Bronchial epithelial cell (primary cell): ENCODE measurements at regions not wholly inside any gene's neighbourhood (a gene's known extent, or its start where the extent isn't known, plus 50 kb on each side); places are given as distances from the start of the nearest gene placed in this dataset.

Source experiments
- DNase-seq: peaks from one replicate; pipeline ENCODE4 v3.0.0-alpha.2; 2010; ENCODE audit warnings: low read depth
- FAIRE-seq: peaks from 2 replicates; lab custom pipeline; 2011; peaks lifted over from hg19 to GRCh38; lab: Jason Lieb, UNC
- H3K27me3 ChIP-seq: 2 replicates; pipeline ENCODE4 v1.5.1; 2011; ENCODE audit warnings: low read length; ENCODE audit not compliant: control insufficient read depth, insufficient read depth
- H3K36me3 ChIP-seq: 2 replicates; pipeline ENCODE4 v1.5.1; 2011; ENCODE audit warnings: low read length; ENCODE audit not compliant: control insufficient read depth, insufficient read depth
- H3K4me3 ChIP-seq: 2 replicates; pipeline ENCODE4 v1.5.1; 2011; ENCODE audit warnings: mild to moderate bottlenecking, low read depth, low read length, control low read depth
- CTCF ChIP-seq: IDR thresholded peaks from 2 replicates; pipeline ENCODE4 v1.5.1; 2011; ENCODE audit warnings: mild to moderate bottlenecking, moderate library complexity, low read length, control low read depth, inconsistent platforms; ENCODE audit not compliant: insufficient read depth, severe bottlenecking

DNA sequence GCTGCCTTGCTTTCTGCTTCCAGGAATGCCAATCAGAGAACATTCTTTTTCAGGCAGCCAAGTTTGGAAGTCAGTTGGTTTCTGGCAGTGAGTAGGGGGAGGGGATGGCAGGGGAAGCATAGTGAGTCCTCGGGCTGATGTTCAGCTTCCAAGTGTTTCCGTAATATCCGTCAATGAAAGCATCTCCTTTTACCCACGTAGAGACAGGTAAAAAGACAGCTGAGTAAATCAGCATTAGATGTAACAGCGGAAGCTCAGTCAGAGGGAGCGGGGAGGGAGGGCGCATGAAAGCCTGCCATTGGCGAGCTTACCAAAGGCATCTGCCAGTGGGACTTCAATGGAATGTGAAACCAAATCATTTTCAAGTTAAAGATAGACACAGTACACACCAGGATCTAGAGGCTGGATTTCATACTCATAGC is 117.1 kb upstream of the DTNA start:
- H3K27me3 ChIP-seq, result no peaks in the 10 kb centered on the region
- H3K4me3 ChIP-seq, result no peak overlapping the region
- FAIRE-seq, result no peak
- peak; percentile 75 for DNase-seq
- TF ChIP-seq CTCF, result no peak
- H3K36me3 ChIP-seq, result no peaks in the 10 kb centered on the region

DNA sequence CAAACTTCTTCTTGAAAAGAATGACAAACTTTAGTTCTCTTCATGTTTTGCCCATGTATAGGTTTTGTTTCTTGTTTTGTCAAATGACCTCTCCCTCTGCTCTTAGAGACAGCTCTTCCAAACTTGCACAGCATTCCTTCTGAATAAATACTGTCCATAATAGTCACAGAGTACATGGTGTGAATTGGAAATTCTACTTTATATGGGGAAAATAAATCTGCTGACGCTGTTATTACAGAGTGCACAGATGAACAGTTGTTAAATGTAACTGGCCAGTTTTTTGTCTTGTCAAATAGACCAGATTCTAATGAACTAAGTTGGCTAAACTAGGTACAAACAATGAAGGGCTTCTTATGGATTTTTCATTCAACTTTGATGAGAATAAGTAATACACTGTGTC is 115.8 kb upstream of the DTNA start:
- TF ChIP-seq CTCF, result no peak
- Histone ChIP-seq H3K36me3 (no peaks in the 10 kb centered on the region), H3K4me3 (no peak overlapping the region), H3K27me3 (no peaks in the 10 kb centered on the region)
- DNase-seq, result no peak
- no peak for FAIRE-seq

GRCh38 chr18:34595690-34596089 is 114.4 kb upstream of the DTNA start:
- TF ChIP-seq CTCF, result peak; percentile 40
- Histone ChIP-seq H3K36me3 (no peaks in the 10 kb centered on the region), H3K4me3 (no peak overlapping the region), H3K27me3 (no peaks in the 10 kb centered on the region)
- DNase-seq (peak; percentile 44), FAIRE-seq (no peak)

- FAIRE-seq, result no peak
- TF ChIP-seq CTCF, result no peak
Measured at GRCh38 chr18:34598120-34598635, 111.9 kb upstream of the DTNA start.

GRCh38 chr18:34600158-34600557 is 109.9 kb upstream of the DTNA start:
- TF ChIP-seq CTCF, result no peak
- Histone ChIP-seq H3K36me3 (no peaks in the 10 kb centered on the region), H3K4me3 (no peak overlapping the region), H3K27me3 (no peaks in the 10 kb centered on the region)
- FAIRE-seq (no peak), DNase-seq (peak; percentile 73)

More at GRCh38 chr18:34598120-34598635, 111.9 kb upstream of the DTNA start:
- no peaks in the 10 kb centered on the region for H3K27me3 ChIP-seq
- peak; percentile 3 for DNase-seq
- no peaks in the 10 kb centered on the region for H3K36me3 ChIP-seq
- no peak overlapping the region for H3K4me3 ChIP-seq
